CD14-positive monocyte (primary cell): ENCODE measurements at regions not wholly inside any gene's neighbourhood (a gene's known extent, or its start where the extent isn't known, plus 50 kb on each side); places are given as distances from the start of the nearest gene placed in this dataset.
"Not testable (repeated sequence)": the region's sequence is repeated elsewhere in the genome, so short reads cannot be mapped to it uniquely, and the experiment has no call there.

Experiments used
- DNase-seq, 3 donors: peaks; one replicate each; pipeline ENCODE4 v3.0.0-alpha.2; 2011 to 2022
- H2AFZ ChIP-seq: 2 replicates; pipeline ENCODE4 v1.6.0; 2012; ENCODE audit warnings: mild to moderate bottlenecking, low read depth, low read length, inconsistent platforms; ENCODE audit not compliant: insufficient read depth, poor library complexity, severe bottlenecking
- H3K27ac ChIP-seq, 2 donors: 1 replicate in 1 of 2; 2 replicates in 1 of 2; pipeline ENCODE4 v1.5.1; 2012 to 2013; ENCODE audit warnings: low read length in 2 of 2, control low read depth in 1 of 2, inconsistent platforms in 1 of 2, low read depth in 1 of 2, mild to moderate bottlenecking in 1 of 2
- H3K27me3 ChIP-seq, 2 donors: one replicate each; pipeline versions ENCODE4 v1.6.0 to v1.6.1; 2011 to 2013; ENCODE audit warnings: low read length in 2 of 2; ENCODE audit not compliant: control insufficient read depth in 2 of 2, insufficient read depth in 2 of 2
- H3K36me3 ChIP-seq, 2 donors: replicated peaks in 1 of 2; 1 replicate in 1 of 2; 2 replicates in 1 of 2; pipeline versions ENCODE4 v1.5.1 to v1.6.1; 2012 to 2013; ENCODE audit warnings: low read length in 2 of 2, control low read depth in 1 of 2, inconsistent platforms in 1 of 2, mild to moderate bottlenecking in 1 of 2; ENCODE audit not compliant: insufficient read depth in 2 of 2, control insufficient read depth in 1 of 2
- H3K4me1 ChIP-seq, 2 donors: 1 replicate in 1 of 2; 2 replicates in 1 of 2; pipeline versions ENCODE4 v1.5.1 to v1.6.1; 2012 to 2013; ENCODE audit warnings: low read length in 2 of 2, control low read depth in 1 of 2, inconsistent platforms in 1 of 2, mild to moderate bottlenecking in 1 of 2, moderate library complexity in 1 of 2; ENCODE audit not compliant: insufficient read depth in 2 of 2, control insufficient read depth in 1 of 2
- H3K4me2 ChIP-seq: replicated peaks from 2 replicates; pipeline ENCODE3; 2012; ENCODE audit warnings: low read length, moderate library complexity, mild to moderate bottlenecking; ENCODE audit not compliant: poor library complexity, severe bottlenecking; ENCODE audit errors: extremely low read depth
- H3K4me3 ChIP-seq, 3 experiments: fragments of 200-600 bp in 1 of 3; sonication (generic) in 1 of 3; replicated peaks in 1 of 3; 1 replicate in 2 of 3; 2 replicates in 1 of 3; pipeline ENCODE4 v1.5.1; 2011 to 2013; ENCODE audit warnings: low read length in 3 of 3, mild to moderate bottlenecking in 3 of 3, control low read depth in 2 of 3, low read depth in 2 of 3, inconsistent platforms in 1 of 3, moderate library complexity in 1 of 3
- H3K79me2 ChIP-seq: 2 replicates; pipeline ENCODE4 v1.6.0; 2012; ENCODE audit warnings: mild to moderate bottlenecking, control low read depth, inconsistent platforms, low read length, moderate library complexity; ENCODE audit not compliant: insufficient read depth
- H3K9ac ChIP-seq: 2 replicates; pipeline ENCODE4 v1.6.0; 2017; ENCODE audit warnings: low read length, mild to moderate bottlenecking; ENCODE audit not compliant: insufficient read depth, poor library complexity, severe bottlenecking
- H3K9me3 ChIP-seq, 2 donors: replicated peaks in 1 of 2; 1 replicate in 1 of 2; 2 replicates in 1 of 2; pipeline versions ENCODE4 v1.5.1 to v1.6.1; 2012 to 2013; ENCODE audit warnings: low read length in 2 of 2, control low read depth in 1 of 2; ENCODE audit not compliant: control insufficient read depth in 1 of 2, insufficient read depth in 1 of 2
- H4K20me1 ChIP-seq: 2 replicates; pipeline ENCODE4 v1.6.0; 2012; ENCODE audit warnings: mild to moderate bottlenecking, low read length, control low read depth, moderate library complexity; ENCODE audit not compliant: insufficient read depth
- H3K27ac Mint-ChIP-seq, 7 donors: one replicate each; pipeline ENCODE4 v1.8.0; 2020; ENCODE audit warnings: mild to moderate bottlenecking in 7 of 7, mixed read lengths in 7 of 7, moderate library complexity in 6 of 7, inconsistent platforms in 2 of 7
- H3K27me3 Mint-ChIP-seq, 3 donors: one replicate each; pipeline ENCODE4 v1.8.0; 2021 to 2022; ENCODE audit warnings: low read depth in 3 of 3, mild to moderate bottlenecking in 3 of 3, mixed read lengths in 3 of 3, moderate library complexity in 3 of 3, inconsistent platforms in 1 of 3
- H3K36me3 Mint-ChIP-seq, 2 donors: one replicate each; pipeline ENCODE4 v1.8.0; 2020; ENCODE audit warnings: mixed read lengths in 2 of 2, inconsistent platforms in 1 of 2, mild to moderate bottlenecking in 1 of 2
- H3K4me1 Mint-ChIP-seq: one replicate; pipeline ENCODE4 v1.8.0; 2020; ENCODE audit warnings: mild to moderate bottlenecking, mixed read lengths
- H3K4me3 Mint-ChIP-seq, 2 donors: one replicate each; pipeline ENCODE4 v1.8.0; 2020; ENCODE audit warnings: mild to moderate bottlenecking in 2 of 2, mixed read lengths in 2 of 2, moderate library complexity in 1 of 2
- H3K9me3 Mint-ChIP-seq, 7 donors: one replicate each; pipeline ENCODE4 v1.8.0; 2020 to 2022; ENCODE audit warnings: mixed read lengths in 7 of 7, mild to moderate bottlenecking in 6 of 7, moderate library complexity in 6 of 7, inconsistent platforms in 2 of 7
- WGBS: methylation state at CpG from one replicate; pipeline ENCODE4 v1.1.5; 2013; ENCODE audit warnings: missing lambda C conversion rate; ENCODE audit not compliant: insufficient coverage; 5-methylcytosine and 5-hydroxymethylcytosine counted together
- intact Hi-C, 2 donors: fragments of 100-400 bp; cut with micrococcal nuclease; formaldehyde crosslinking; loops; one replicate each; pipeline versions ENCODE4 v1.15.0 to v1.15.1; 2023
- TF ChIP-seq, protein P1 (sequence below): fragments of 200-600 bp; IDR thresholded peaks from one replicate; pipeline ENCODE4 v1.8.0; 2022; ENCODE audit warnings: antibody characterized with exemption, mild to moderate bottlenecking

DNA sequence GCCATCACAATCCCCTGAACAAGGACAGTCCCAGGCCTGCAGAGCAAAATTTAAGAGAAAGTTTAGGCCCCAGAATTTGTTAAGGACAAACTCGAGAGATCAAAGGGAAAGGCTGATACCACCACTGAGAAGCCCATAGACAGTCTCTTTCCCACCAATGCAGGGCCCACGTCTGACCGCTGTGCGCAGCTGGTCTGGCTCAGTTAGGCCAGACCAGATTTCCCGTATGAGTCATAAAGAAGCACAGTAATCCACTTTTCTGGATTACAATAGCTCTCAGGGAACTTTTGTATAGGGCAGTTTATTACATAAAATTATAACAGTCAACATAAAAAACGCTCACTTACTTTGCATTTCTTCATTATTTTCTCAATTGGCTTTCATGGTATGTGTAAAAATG lies 259.5 kb downstream of the RCHY1 start:
- no peak for DNase-seq
- Histone ChIP-seq H3K4me1 (no peaks in the 10 kb centered on the region), H3K27ac (no peak overlapping the region), H3K9me3 (no peaks in the 10 kb centered on the region), H3K9ac (no peak overlapping the region), H3K79me2 (no peaks in the 10 kb centered on the region), H3K4me3 (no peak overlapping the region), H3K4me2 (no peak overlapping the region), H3K36me3 (no peaks in the 10 kb centered on the region), H2AFZ (no peak overlapping the region), H4K20me1 (no peaks in the 10 kb centered on the region), H3K27me3 (no peaks in the 10 kb centered on the region)
- Mint-ChIP-seq H3K4me1 (no peaks in the 10 kb centered on the region), H3K9me3 (peaks cover 0 to 6% (median 3%) of the 10 kb centered on the region in 7 donors), H3K36me3 (no peaks in the 10 kb centered on the region), H3K27ac (no peak overlapping the region), H3K4me3 (no peak overlapping the region), H3K27me3 (peaks cover 0 to 1% (median 0%) of the 10 kb centered on the region in 3 donors)
- 80% methylated on average over 1 of the region's 6 CpGs for WGBS
- TF ChIP-seq, protein P1, sequence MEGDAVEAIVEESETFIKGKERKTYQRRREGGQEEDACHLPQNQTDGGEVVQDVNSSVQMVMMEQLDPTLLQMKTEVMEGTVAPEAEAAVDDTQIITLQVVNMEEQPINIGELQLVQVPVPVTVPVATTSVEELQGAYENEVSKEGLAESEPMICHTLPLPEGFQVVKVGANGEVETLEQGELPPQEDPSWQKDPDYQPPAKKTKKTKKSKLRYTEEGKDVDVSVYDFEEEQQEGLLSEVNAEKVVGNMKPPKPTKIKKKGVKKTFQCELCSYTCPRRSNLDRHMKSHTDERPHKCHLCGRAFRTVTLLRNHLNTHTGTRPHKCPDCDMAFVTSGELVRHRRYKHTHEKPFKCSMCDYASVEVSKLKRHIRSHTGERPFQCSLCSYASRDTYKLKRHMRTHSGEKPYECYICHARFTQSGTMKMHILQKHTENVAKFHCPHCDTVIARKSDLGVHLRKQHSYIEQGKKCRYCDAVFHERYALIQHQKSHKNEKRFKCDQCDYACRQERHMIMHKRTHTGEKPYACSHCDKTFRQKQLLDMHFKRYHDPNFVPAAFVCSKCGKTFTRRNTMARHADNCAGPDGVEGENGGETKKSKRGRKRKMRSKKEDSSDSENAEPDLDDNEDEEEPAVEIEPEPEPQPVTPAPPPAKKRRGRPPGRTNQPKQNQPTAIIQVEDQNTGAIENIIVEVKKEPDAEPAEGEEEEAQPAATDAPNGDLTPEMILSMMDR: no peak
- intact Hi-C loops: no loop called here

DNA sequence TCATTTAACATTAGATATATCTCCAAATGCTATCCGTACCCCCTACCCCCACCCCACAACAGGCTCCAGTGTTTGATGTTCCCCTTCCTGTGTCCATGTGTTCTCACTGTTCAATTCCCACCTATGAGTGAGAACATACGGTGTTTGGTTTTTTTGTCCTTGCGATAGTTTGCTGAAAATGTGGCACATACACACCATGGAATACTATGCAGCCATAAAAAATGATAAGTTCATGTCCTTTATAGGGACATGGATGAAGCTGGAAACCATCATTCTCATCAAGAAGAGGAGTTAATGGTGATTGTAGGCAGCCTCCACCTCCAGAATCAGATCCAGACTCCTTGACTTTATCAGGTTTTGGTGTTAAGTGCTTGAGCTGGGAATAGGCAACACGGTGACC lies 261.1 kb downstream of the RCHY1 start:
- DNase-seq, H3K36me3 Mint-ChIP-seq, H3K9ac ChIP-seq, H3K9me3 Mint-ChIP-seq, H3K4me1 ChIP-seq, H3K27me3 Mint-ChIP-seq, H3K27ac Mint-ChIP-seq, H3K4me2 ChIP-seq, intact Hi-C loops, H3K27me3 ChIP-seq, H3K4me1 Mint-ChIP-seq, H2AFZ ChIP-seq, H3K36me3 ChIP-seq, H3K9me3 ChIP-seq, H3K4me3 ChIP-seq, H3K79me2 ChIP-seq, H3K27ac ChIP-seq, H4K20me1 ChIP-seq, H3K4me3 Mint-ChIP-seq: not testable (repeated sequence)
- no CpG with 5 or more reads among the region's 4 CpGs for WGBS
